ENCODE measurements at regions not wholly inside any gene's neighbourhood (a gene's known extent, or its start where the extent isn't known, plus 50 kb on each side); places are given as distances from the start of the nearest gene placed in this dataset.

DNA sequence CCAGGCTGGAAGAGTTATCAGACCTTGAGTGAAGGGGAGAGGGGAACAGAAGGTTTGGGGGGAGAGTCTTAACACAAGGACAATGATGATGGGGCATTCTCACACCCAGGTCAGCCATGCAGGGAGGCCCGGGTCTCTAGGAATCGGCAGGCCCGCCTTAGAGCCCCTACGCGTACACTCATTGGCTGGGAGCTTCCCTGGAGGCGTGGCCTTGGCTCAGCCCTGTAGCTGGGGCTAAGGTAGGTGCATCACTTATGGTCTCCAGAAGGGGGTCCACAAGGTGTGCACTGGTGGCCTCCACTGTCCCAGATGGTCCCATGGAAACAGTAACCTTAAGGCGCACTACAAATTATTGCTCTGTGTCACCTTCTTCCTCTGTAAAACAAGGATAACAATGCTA lies 660.1 kb downstream of the MED13L start:
- H3K4me3 Mint-ChIP-seq, result no peak overlapping the region
- no peak for DNase-seq
- no peaks in the 10 kb centered on the region for H4K20me1 ChIP-seq (ENCODE audit: insufficient read depth, low read length)
- H3K9ac ChIP-seq (ENCODE audit: insufficient read depth, low read length, poor library complexity, severe bottlenecking), result no peak overlapping the region
- peaks cover 0 to 2% (median 0%) of the 10 kb centered on the region in 7 donors for H3K9me3 Mint-ChIP-seq
- no peaks in the 10 kb centered on the region for H3K79me2 ChIP-seq (ENCODE audit: insufficient read depth, low read length)
- no peaks in the 10 kb centered on the region for H3K9me3 ChIP-seq (replicated peaks in 1 of 2; ENCODE audit: control insufficient read depth in 1 of 2, insufficient read depth in 1 of 2, low read length in 2 of 2)
- H3K27ac ChIP-seq (ENCODE audit: low read depth in 1 of 2, low read length in 2 of 2), result no peak overlapping the region
- H3K27me3 Mint-ChIP-seq (ENCODE audit: low read depth in 3 of 3), result peaks cover 1 to 2% (median 2%) of the 10 kb centered on the region in 3 donors
- WGBS (ENCODE audit: insufficient coverage), result 82% methylated on average over 7 of the region's 7 CpGs
- intact Hi-C loops (cut with micrococcal nuclease), result no loop called here
- no peaks in the 10 kb centered on the region for H3K4me1 Mint-ChIP-seq
- H3K36me3 Mint-ChIP-seq, result no peaks in the 10 kb centered on the region
- no peak for TF ChIP-seq CTCF (IDR thresholded peaks at IDR 0.05)
- H2AFZ ChIP-seq (ENCODE audit: insufficient read depth, low read depth, low read length, poor library complexity, severe bottlenecking), result no peak overlapping the region
- no peak overlapping the region for H3K27ac Mint-ChIP-seq
- no peaks in the 10 kb centered on the region for H3K27me3 ChIP-seq (ENCODE audit: control insufficient read depth in 2 of 2, insufficient read depth in 2 of 2, low read length in 2 of 2)
- H3K36me3 ChIP-seq (replicated peaks in 1 of 2; ENCODE audit: control insufficient read depth in 1 of 2, insufficient read depth in 2 of 2, low read length in 2 of 2), result no peaks in the 10 kb centered on the region
- no peak overlapping the region for H3K4me3 ChIP-seq (replicated peaks in 1 of 3; ENCODE audit: low read depth in 2 of 3, low read length in 3 of 3)
- no peak overlapping the region for H3K4me2 ChIP-seq (replicated peaks; ENCODE audit: extremely low read depth, low read length, poor library complexity, severe bottlenecking)
- H3K4me1 ChIP-seq (ENCODE audit: control insufficient read depth in 1 of 2, insufficient read depth in 2 of 2, low read length in 2 of 2), result no peaks in the 10 kb centered on the region

DNA sequence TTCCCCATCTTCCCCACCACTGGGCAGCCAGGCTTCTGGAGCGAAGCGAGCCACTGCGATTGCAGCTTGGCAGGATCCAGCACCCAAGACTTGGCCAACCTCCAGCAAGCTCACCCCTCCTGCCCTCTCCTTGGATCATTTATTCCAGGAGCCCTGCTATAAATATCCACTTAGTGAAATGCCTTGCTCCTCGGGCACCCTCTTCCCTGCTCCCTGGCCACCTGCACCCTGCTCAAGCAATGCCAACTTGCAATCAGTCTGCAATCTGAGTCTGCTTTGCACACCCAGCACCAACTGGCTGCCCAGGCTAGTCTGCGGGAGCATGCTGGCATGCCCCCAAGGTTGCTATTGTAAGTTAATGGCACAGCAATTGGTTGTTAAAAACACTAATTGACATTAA lies 666.0 kb downstream of the MED13L start:
- H2AFZ ChIP-seq (ENCODE audit: insufficient read depth, low read depth, low read length, poor library complexity, severe bottlenecking), result no peak overlapping the region
- H3K36me3 ChIP-seq (replicated peaks in 1 of 2; ENCODE audit: control insufficient read depth in 1 of 2, insufficient read depth in 2 of 2, low read length in 2 of 2), result no peaks in the 10 kb centered on the region
- no peaks in the 10 kb centered on the region for H3K27me3 ChIP-seq (ENCODE audit: control insufficient read depth in 2 of 2, insufficient read depth in 2 of 2, low read length in 2 of 2)
- H3K4me1 ChIP-seq (ENCODE audit: control insufficient read depth in 1 of 2, insufficient read depth in 2 of 2, low read length in 2 of 2), result no peaks in the 10 kb centered on the region
- H3K27ac Mint-ChIP-seq, result peak overlapping the region in 1 of 7 donors; percentile 70
- H3K4me1 Mint-ChIP-seq, result no peaks in the 10 kb centered on the region
- peaks cover 0 to 2% (median 0%) of the 10 kb centered on the region in 7 donors for H3K9me3 Mint-ChIP-seq
- no peak for DNase-seq
- H3K9me3 ChIP-seq (replicated peaks in 1 of 2; ENCODE audit: control insufficient read depth in 1 of 2, insufficient read depth in 1 of 2, low read length in 2 of 2), result no peaks in the 10 kb centered on the region
- no peak overlapping the region for H3K4me2 ChIP-seq (replicated peaks; ENCODE audit: extremely low read depth, low read length, poor library complexity, severe bottlenecking)
- H3K27ac ChIP-seq (ENCODE audit: low read depth in 1 of 2, low read length in 2 of 2), result no peak overlapping the region
- no peak for TF ChIP-seq CTCF (IDR thresholded peaks at IDR 0.05)
- intact Hi-C loops (cut with micrococcal nuclease), result no loop called here
- H3K27me3 Mint-ChIP-seq (ENCODE audit: low read depth in 3 of 3), result peaks cover 2 to 13% (median 8%) of the 10 kb centered on the region in 3 donors
- H4K20me1 ChIP-seq (ENCODE audit: insufficient read depth, low read length), result no peaks in the 10 kb centered on the region
- H3K79me2 ChIP-seq (ENCODE audit: insufficient read depth, low read length), result no peaks in the 10 kb centered on the region
- no peak overlapping the region for H3K9ac ChIP-seq (ENCODE audit: insufficient read depth, low read length, poor library complexity, severe bottlenecking)
- H3K4me3 ChIP-seq (replicated peaks in 1 of 3; ENCODE audit: low read depth in 2 of 3, low read length in 3 of 3), result no peak overlapping the region
- WGBS (ENCODE audit: insufficient coverage), result 98% methylated on average over 4 of the region's 5 CpGs
- no peaks in the 10 kb centered on the region for H3K36me3 Mint-ChIP-seq
- H3K4me3 Mint-ChIP-seq, result no peak overlapping the region
